H9 (cell line): ENCODE measurements at regions not wholly inside any gene's neighbourhood (a gene's known extent, or its start where the extent isn't known, plus 50 kb on each side); places are given as distances from the start of the nearest gene placed in this dataset.

Experiments used
- DNase-seq: peaks from one replicate; pipeline ENCODE4 v3.0.0-alpha.2; 2017
- H2AFZ ChIP-seq: one replicate; pipeline ENCODE4 v1.6.1; 2013; ENCODE audit warnings: mild to moderate bottlenecking, low read length, control low read depth, moderate library complexity
- H2AK5ac ChIP-seq: 2 replicates; pipeline ENCODE4 v1.6.1; 2013; ENCODE audit warnings: low read length, control low read depth, mixed read lengths; ENCODE audit not compliant: insufficient read length
- H2BK120ac ChIP-seq: one replicate; pipeline ENCODE4 v1.6.1; 2013; ENCODE audit warnings: low read depth, mild to moderate bottlenecking, low read length, control low read depth, inconsistent platforms; ENCODE audit not compliant: poor library complexity, severe bottlenecking
- H2BK12ac ChIP-seq: 2 replicates; pipeline ENCODE4 v1.6.1; 2013; ENCODE audit warnings: low read length, control low read depth, mixed read lengths, low read depth; ENCODE audit not compliant: insufficient read length
- H2BK15ac ChIP-seq: 2 replicates; pipeline ENCODE4 v1.6.1; 2013; ENCODE audit warnings: low read depth, low read length, control low read depth
- H2BK20ac ChIP-seq: one replicate; pipeline ENCODE4 v1.6.1; 2013; ENCODE audit warnings: low read depth, mild to moderate bottlenecking, low read length, control low read depth, inconsistent platforms; ENCODE audit not compliant: poor library complexity, severe bottlenecking
- H2BK5ac ChIP-seq: 2 replicates; pipeline ENCODE4 v1.6.1; 2013; ENCODE audit warnings: low read length, control low read depth, mixed read lengths; ENCODE audit not compliant: insufficient read length
- H3K14ac ChIP-seq: 2 replicates; pipeline ENCODE4 v1.6.1; 2013; ENCODE audit warnings: low read length, control low read depth; ENCODE audit not compliant: insufficient read depth
- H3K18ac ChIP-seq: 2 replicates; pipeline ENCODE4 v1.6.1; 2013; ENCODE audit warnings: low read depth, mild to moderate bottlenecking, mixed read lengths, low read length, control low read depth; ENCODE audit not compliant: insufficient read length
- H3K23ac ChIP-seq: 2 replicates; pipeline ENCODE4 v1.6.1; 2013; ENCODE audit warnings: low read length, control low read depth, mixed read lengths, low read depth; ENCODE audit not compliant: insufficient read length
- H3K23me2 ChIP-seq: 2 replicates; pipeline ENCODE4 v1.6.1; 2013; ENCODE audit warnings: low read depth, mild to moderate bottlenecking, mixed read lengths, low read length, control low read depth; ENCODE audit not compliant: insufficient read length, poor library complexity, severe bottlenecking
- H3K27ac ChIP-seq: 2 replicates; pipeline ENCODE4 v1.5.1; 2013; ENCODE audit warnings: low read length, control low read depth, mixed read lengths, low read depth; ENCODE audit not compliant: insufficient read length
- H3K27me3 ChIP-seq: 2 replicates; pipeline ENCODE4 v1.6.1; 2013; ENCODE audit warnings: low read length, control low read depth, inconsistent platforms; ENCODE audit not compliant: insufficient read depth
- H3K4ac ChIP-seq: 2 replicates; pipeline ENCODE4 v1.6.1; 2013; ENCODE audit warnings: low read depth, mild to moderate bottlenecking, control low read depth, inconsistent platforms, low read length, moderate library complexity
- H3K4me1 ChIP-seq: 2 replicates; pipeline ENCODE4 v1.6.1; 2013; ENCODE audit warnings: low read length, control low read depth, inconsistent platforms; ENCODE audit not compliant: insufficient read depth
- H3K4me2 ChIP-seq: 2 replicates; pipeline ENCODE4 v1.6.1; 2013; ENCODE audit warnings: low read length, control low read depth, mixed read lengths; ENCODE audit not compliant: insufficient read length, insufficient read depth
- H3K56ac ChIP-seq: 2 replicates; pipeline ENCODE4 v1.6.1; 2013; ENCODE audit warnings: low read depth, mild to moderate bottlenecking, mixed read lengths, low read length, control low read depth; ENCODE audit not compliant: insufficient read length
- H3K79me1 ChIP-seq: 2 replicates; pipeline ENCODE4 v1.6.1; 2013; ENCODE audit warnings: low read depth, mild to moderate bottlenecking, moderate library complexity, low read length, control low read depth, inconsistent platforms; ENCODE audit not compliant: insufficient read depth, poor library complexity, severe bottlenecking
- H3K79me2 ChIP-seq: 2 replicates; pipeline ENCODE4 v1.6.1; 2013; ENCODE audit warnings: low read length, control low read depth, inconsistent platforms; ENCODE audit not compliant: insufficient read depth
- H3K9ac ChIP-seq: 2 replicates; pipeline ENCODE4 v1.6.1; 2013; ENCODE audit warnings: low read length, control low read depth, mixed read lengths; ENCODE audit not compliant: insufficient read length; ENCODE audit errors: extremely low read depth
- H3K9me3 ChIP-seq: one replicate; pipeline ENCODE4 v1.6.1; 2013; ENCODE audit warnings: low read depth, low read length, inconsistent platforms; ENCODE audit not compliant: control insufficient read depth
- H3T11ph ChIP-seq: one replicate; pipeline ENCODE4 v1.6.1; 2013; ENCODE audit warnings: mild to moderate bottlenecking, low read length, control low read depth, inconsistent platforms
- H4K20me1 ChIP-seq: one replicate; pipeline ENCODE4 v1.6.1; 2013; ENCODE audit not compliant: control insufficient read depth, insufficient read length, insufficient read depth
- H4K5ac ChIP-seq: 2 replicates; pipeline ENCODE4 v1.6.1; 2013; ENCODE audit warnings: low read depth, mild to moderate bottlenecking, mixed read lengths, low read length, control low read depth; ENCODE audit not compliant: insufficient read length
- H4K8ac ChIP-seq: replicated peaks from 2 replicates; pipeline ENCODE4 v1.6.1; 2013; ENCODE audit warnings: low read length, control low read depth, mixed read lengths, low read depth; ENCODE audit not compliant: insufficient read length
- H4K91ac ChIP-seq: 2 replicates; pipeline ENCODE4 v1.6.1; 2013; ENCODE audit warnings: low read depth, mild to moderate bottlenecking, moderate library complexity, mixed read lengths, low read length, control low read depth; ENCODE audit not compliant: insufficient read length
- H3K27ac Mint-ChIP-seq, 3 experiments: 2 replicates in 2 of 3; 3 replicates in 1 of 3; pipeline ENCODE4 v1.8.0; 2020 to 2021; ENCODE audit warnings: mixed read lengths in 3 of 3, mild to moderate bottlenecking in 1 of 3, moderate library complexity in 1 of 3
- H3K27me3 Mint-ChIP-seq: 2 replicates; pipeline ENCODE4 v1.8.0; 2021; ENCODE audit warnings: low read depth, mild to moderate bottlenecking, moderate library complexity, mixed read lengths
- H3K36me3 Mint-ChIP-seq, 3 experiments: 2 replicates in 2 of 3; 3 replicates in 1 of 3; pipeline ENCODE4 v1.8.0; 2020 to 2021; ENCODE audit warnings: low read depth in 3 of 3, mixed read lengths in 3 of 3; ENCODE audit not compliant: insufficient read depth in 1 of 3
- H3K4me1 Mint-ChIP-seq, 2 experiments: 2 replicates each; pipeline ENCODE4 v1.8.0; 2020; ENCODE audit warnings: mixed read lengths in 2 of 2
- H3K4me3 Mint-ChIP-seq, 2 experiments: 2 replicates in 1 of 2; 3 replicates in 1 of 2; pipeline ENCODE4 v1.8.0; 2020 to 2021; ENCODE audit warnings: mild to moderate bottlenecking in 2 of 2, mixed read lengths in 2 of 2, moderate library complexity in 1 of 2
- H3K9me3 Mint-ChIP-seq, 2 experiments: 2 replicates in 1 of 2; 3 replicates in 1 of 2; pipeline ENCODE4 v1.8.0; 2020; ENCODE audit warnings: mild to moderate bottlenecking in 2 of 2, mixed read lengths in 2 of 2, moderate library complexity in 1 of 2
- CTCF ChIP-seq: fragments of 200-600 bp; sonication (generic); conservative IDR thresholded peaks from 3 replicates; pipeline ENCODE4 v1.8.0; 2021; ENCODE audit warnings: antibody characterized with exemption, mild to moderate bottlenecking
- WGBS: extraction: QIAGEN DNeasy Blood & Tissue Kit; methylation state at CpG from one replicate; pipeline ENCODE4 v1.1.7; 2013; ENCODE audit warnings: missing lambda C conversion rate, low lambda C conversion rate, mixed read lengths; ENCODE audit not compliant: insufficient read length; ENCODE audit errors: extremely low coverage; 5-methylcytosine and 5-hydroxymethylcytosine counted together

- H3K79me1 ChIP-seq, result no peaks in the 10 kb centered on the region
- no peak overlapping the region for H3K9ac ChIP-seq
- no peak overlapping the region for H2BK15ac ChIP-seq
- H4K20me1 ChIP-seq, result no peaks in the 10 kb centered on the region
- no peak overlapping the region for H3K56ac ChIP-seq
- H2BK12ac ChIP-seq, result no peak overlapping the region
- whole genome bisulfite sequencing, result no CpG with 5 or more reads among the region's 5 CpGs
- Mint-ChIP-seq H3K4me1 (no peaks in the 10 kb centered on the region; a peak in 1 of 4 replicates), H3K27me3 (peaks cover 19% of the 10 kb centered on the region), H3K9me3 (peaks cover 10 to 12% of the 10 kb centered on the region in 2 experiments; a peak in 4 of 5 replicates), H3K27ac (no peak overlapping the region), H3K36me3 (peaks cover 0 to 9% (median 7%) of the 10 kb centered on the region in 3 experiments; a peak in 5 of 7 replicates), H3K4me3 (no peak overlapping the region)
- H3K79me2 ChIP-seq, result no peaks in the 10 kb centered on the region
- TF ChIP-seq CTCF, result no peak
- H4K91ac ChIP-seq, result no peak overlapping the region
- H3K4ac ChIP-seq, result no peak overlapping the region
- no peak overlapping the region for H2BK5ac ChIP-seq
- no peak overlapping the region for H2AFZ ChIP-seq
- no peak overlapping the region for H3K18ac ChIP-seq
- H3K23ac ChIP-seq, result no peak overlapping the region
- H2BK20ac ChIP-seq, result no peak overlapping the region
- H3K23me2 ChIP-seq, result no peaks in the 10 kb centered on the region
- H2BK120ac ChIP-seq, result no peak overlapping the region
- no peak overlapping the region for H4K5ac ChIP-seq
- no peak overlapping the region for H2AK5ac ChIP-seq
- no peaks in the 10 kb centered on the region for H3K27me3 ChIP-seq
- DNase-seq, result no peak
- no peaks in the 10 kb centered on the region for H3K9me3 ChIP-seq
- H3K4me2 ChIP-seq, result no peak overlapping the region
- no peak overlapping the region for H4K8ac ChIP-seq
- no peak overlapping the region for H3K27ac ChIP-seq
- no peaks in the 10 kb centered on the region for H3K4me1 ChIP-seq
- H3T11ph ChIP-seq, result no peak overlapping the region
- no peak overlapping the region for H3K14ac ChIP-seq
Observed at GRCh38 chr1:13922466-13923110, 222.6 kb downstream of the PRDM2 start.
